Choroid plexus epithelial cell (primary cell): ENCODE measurements at regions not wholly inside any gene's neighbourhood (a gene's known extent, or its start where the extent isn't known, plus 50 kb on each side); places are given as distances from the start of the nearest gene placed in this dataset.
A peak's percentile ranks its signal among the peaks of the same experiment; 100 is the strongest.
"Not testable (repeated sequence)": the region's sequence is repeated elsewhere in the genome, so short reads cannot be mapped to it uniquely, and the experiment has no call there.

Experiments
- DNase-seq: peaks from one replicate; pipeline ENCODE4 v3.0.0-alpha.2; 2010; ENCODE audit warnings: low read depth
- H3K4me3 ChIP-seq: 2 replicates; pipeline ENCODE4 v1.5.1; 2011; ENCODE audit warnings: low read depth, mild to moderate bottlenecking, control low read depth, low read length, moderate library complexity
- CTCF ChIP-seq: conservative IDR thresholded peaks from 2 replicates; pipeline ENCODE4 v1.5.1; 2011; ENCODE audit warnings: low read depth, mild to moderate bottlenecking, control low read depth, inconsistent platforms, low read length, moderate library complexity

- no peak for DNase-seq
- no peak overlapping the region for H3K4me3 ChIP-seq
- no peak for TF ChIP-seq CTCF
These were observed 94.5 kb upstream of the IQCM start for GRCh38 chr4:149910177-149910576.

GRCh38 chr4:149910604-149911350, 95.1 kb upstream of the IQCM start:
- no peak overlapping the region for H3K4me3 ChIP-seq
- peak; percentile 8 for DNase-seq
- no peak for TF ChIP-seq CTCF

GRCh38 chr4:149911354-149911753, 95.7 kb upstream of the IQCM start:
- H3K4me3 ChIP-seq: no peak overlapping the region
- DNase-seq: no peak
- TF ChIP-seq CTCF: no peak

GRCh38 chr4:149912000-149912399, 96.4 kb upstream of the IQCM start:
- TF ChIP-seq CTCF: no peak
- peak; percentile 29 for DNase-seq
- no peak overlapping the region for H3K4me3 ChIP-seq

- TF ChIP-seq CTCF: peak; percentile 93
- no peak overlapping the region for H3K4me3 ChIP-seq
- peak; percentile 83 for DNase-seq
These were observed 98.8 kb upstream of the IQCM start for GRCh38 chr4:149914119-149915115.

- not testable (repeated sequence) for DNase-seq, H3K4me3 ChIP-seq
These were observed 100.1 kb upstream of the IQCM start for GRCh38 chr4:149915735-149916134.

- TF ChIP-seq CTCF: no peak
- DNase-seq: no peak
- no peak overlapping the region for H3K4me3 ChIP-seq
These were observed 108.1 kb upstream of the IQCM start for GRCh38 chr4:149923736-149924135.
